Transverse colon (tissue), 4 donors: ENCODE measurements at regions not wholly inside any gene's neighbourhood (a gene's known extent, or its start where the extent isn't known, plus 50 kb on each side); places are given as distances from the start of the nearest gene placed in this dataset.

ENCODE experiments used
- EP300 ChIP-seq: sonication (generic); formaldehyde crosslinking; IDR thresholded peaks from one replicate; pipeline ENCODE4 v1.6.1; 2017; ENCODE audit warnings: antibody characterized with exemption, low read depth
- POLR2A ChIP-seq: fragments of 450-650 bp; IDR thresholded peaks from one replicate; pipeline ENCODE4 v1.6.1; 2016; ENCODE audit warnings: antibody characterized with exemption, mild to moderate bottlenecking, moderate library complexity
- POLR2AphosphoS5 ChIP-seq, 3 donors: sonication (generic); formaldehyde crosslinking; IDR thresholded peaks; one replicate each; pipeline ENCODE4 v1.6.1; 2016; ENCODE audit warnings: antibody characterized with exemption in 3 of 3
- TF ChIP-seq, protein P1 (sequence below), 5 experiments: fragments of 200-600 bp in 3 of 5; fragments of 450-650 bp in 2 of 5; sonication (generic) in 3 of 5; IDR thresholded peaks; 1 replicate in 2 of 5; 2 replicates in 3 of 5; pipeline ENCODE4 v1.5.1; 2016 to 2017; ENCODE audit warnings: antibody characterized with exemption in 5 of 5, inconsistent platforms in 3 of 5, mild to moderate bottlenecking in 2 of 5, moderate library complexity in 1 of 5

DNA sequence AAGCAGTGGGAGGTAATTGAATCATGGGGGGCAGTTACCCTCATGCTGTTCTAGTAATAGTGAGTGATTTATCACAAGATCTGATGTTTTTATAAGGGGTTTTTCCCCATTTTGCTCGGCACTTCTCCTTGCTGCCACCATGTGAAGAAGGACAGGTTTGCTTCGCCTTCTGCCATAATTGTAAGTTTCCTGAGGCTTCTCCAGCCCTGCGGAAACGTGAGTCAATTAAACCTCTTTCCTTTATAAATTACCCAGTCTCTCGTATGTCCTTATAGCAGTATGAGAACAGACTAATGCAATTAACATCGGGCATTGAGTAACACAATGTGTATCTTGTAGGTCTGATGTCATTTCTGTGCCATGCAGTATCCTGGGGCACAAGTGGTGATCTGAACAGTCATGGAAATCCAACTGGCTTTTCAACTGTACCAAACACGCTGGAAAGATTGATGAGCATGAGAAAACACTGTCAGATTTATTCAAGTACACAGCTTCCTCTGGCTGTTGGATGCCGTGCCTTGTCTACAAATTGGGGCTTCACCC is 208.6 kb upstream of the KIAA1217 start:
- TF ChIP-seq, protein P1, sequence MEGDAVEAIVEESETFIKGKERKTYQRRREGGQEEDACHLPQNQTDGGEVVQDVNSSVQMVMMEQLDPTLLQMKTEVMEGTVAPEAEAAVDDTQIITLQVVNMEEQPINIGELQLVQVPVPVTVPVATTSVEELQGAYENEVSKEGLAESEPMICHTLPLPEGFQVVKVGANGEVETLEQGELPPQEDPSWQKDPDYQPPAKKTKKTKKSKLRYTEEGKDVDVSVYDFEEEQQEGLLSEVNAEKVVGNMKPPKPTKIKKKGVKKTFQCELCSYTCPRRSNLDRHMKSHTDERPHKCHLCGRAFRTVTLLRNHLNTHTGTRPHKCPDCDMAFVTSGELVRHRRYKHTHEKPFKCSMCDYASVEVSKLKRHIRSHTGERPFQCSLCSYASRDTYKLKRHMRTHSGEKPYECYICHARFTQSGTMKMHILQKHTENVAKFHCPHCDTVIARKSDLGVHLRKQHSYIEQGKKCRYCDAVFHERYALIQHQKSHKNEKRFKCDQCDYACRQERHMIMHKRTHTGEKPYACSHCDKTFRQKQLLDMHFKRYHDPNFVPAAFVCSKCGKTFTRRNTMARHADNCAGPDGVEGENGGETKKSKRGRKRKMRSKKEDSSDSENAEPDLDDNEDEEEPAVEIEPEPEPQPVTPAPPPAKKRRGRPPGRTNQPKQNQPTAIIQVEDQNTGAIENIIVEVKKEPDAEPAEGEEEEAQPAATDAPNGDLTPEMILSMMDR (IDR thresholded peaks at IDR 0.05) = no peak
- no peak for TF ChIP-seq POLR2A
- TF ChIP-seq EP300 = no peak
- no peak for TF ChIP-seq POLR2AphosphoS5 (IDR thresholded peaks at IDR 0.05)
